ENCODE measurements at regions not wholly inside any gene's neighbourhood (a gene's known extent, or its start where the extent isn't known, plus 50 kb on each side); places are given as distances from the start of the nearest gene placed in this dataset.

DNA sequence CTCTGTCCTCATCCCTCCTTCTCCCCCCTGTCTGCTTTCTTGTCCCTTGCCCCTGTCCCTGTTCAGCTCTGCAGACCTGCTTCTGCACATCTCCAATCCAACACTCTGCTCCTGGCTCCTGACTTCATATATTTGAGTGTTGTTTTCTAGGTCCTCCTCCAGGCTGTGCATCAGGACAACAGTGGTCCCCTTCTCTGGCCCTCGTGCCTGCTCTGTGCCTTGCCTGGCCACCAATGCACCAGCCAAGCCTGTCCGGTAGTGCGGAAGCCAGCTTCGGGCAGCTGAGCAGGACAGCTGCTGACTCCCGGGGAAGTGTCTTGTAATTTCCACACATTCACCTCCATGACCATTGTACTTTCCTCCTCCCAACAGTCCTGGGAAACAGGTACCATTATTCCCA lies 203.4 kb upstream of the RAB4A start:
- H3K27ac ChIP-seq, result no peak overlapping the region
- no peak overlapping the region for H3K4me3 ChIP-seq (ENCODE audit: low read depth, low read length)
- TF ChIP-seq, protein P1, sequence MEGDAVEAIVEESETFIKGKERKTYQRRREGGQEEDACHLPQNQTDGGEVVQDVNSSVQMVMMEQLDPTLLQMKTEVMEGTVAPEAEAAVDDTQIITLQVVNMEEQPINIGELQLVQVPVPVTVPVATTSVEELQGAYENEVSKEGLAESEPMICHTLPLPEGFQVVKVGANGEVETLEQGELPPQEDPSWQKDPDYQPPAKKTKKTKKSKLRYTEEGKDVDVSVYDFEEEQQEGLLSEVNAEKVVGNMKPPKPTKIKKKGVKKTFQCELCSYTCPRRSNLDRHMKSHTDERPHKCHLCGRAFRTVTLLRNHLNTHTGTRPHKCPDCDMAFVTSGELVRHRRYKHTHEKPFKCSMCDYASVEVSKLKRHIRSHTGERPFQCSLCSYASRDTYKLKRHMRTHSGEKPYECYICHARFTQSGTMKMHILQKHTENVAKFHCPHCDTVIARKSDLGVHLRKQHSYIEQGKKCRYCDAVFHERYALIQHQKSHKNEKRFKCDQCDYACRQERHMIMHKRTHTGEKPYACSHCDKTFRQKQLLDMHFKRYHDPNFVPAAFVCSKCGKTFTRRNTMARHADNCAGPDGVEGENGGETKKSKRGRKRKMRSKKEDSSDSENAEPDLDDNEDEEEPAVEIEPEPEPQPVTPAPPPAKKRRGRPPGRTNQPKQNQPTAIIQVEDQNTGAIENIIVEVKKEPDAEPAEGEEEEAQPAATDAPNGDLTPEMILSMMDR (IDR thresholded peaks at IDR 0.05; ENCODE audit: low read depth, low read length), result no peak
- no peaks in the 10 kb centered on the region for H3K27me3 ChIP-seq (ENCODE audit: insufficient read depth, low read depth, severe bottlenecking)
- H3K36me3 ChIP-seq, result no peaks in the 10 kb centered on the region
- H3K9me3 ChIP-seq (ENCODE audit: severe bottlenecking), result no peaks in the 10 kb centered on the region
- no peak for DNase-seq

DNA sequence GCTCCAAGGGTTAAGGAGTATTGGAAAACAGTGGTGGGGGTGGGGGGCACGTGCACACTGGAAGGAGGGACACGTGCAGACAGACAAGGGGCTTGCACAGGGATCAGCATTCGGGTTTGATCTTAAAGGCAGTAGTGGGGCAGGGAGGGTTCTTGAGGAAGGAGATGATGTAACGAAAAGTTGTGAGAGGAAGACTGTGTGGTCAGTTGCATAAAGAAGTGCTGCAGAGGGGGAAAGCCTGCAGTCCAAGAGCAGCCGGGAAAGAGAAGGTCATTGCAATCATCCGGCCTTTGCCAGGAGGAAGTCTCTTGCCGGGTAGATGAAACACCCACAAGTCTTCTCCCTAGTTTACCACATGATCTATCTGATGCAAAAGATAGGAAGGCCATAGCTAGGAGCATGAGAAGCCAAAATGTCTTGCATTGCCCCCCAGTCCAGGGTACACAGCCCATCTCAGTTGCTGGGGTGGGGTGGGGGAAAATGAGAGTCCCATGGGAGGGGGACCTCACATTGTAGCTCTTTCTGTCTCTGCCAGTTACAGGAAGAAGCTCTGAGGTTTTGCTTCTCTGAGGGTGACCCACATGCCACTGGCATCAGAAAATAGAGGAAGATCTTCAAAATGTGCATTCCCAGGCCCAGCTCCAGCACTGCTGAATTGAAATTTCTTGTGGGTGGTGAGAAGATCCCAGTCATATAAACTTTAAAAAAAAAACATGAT lies 202.5 kb upstream of the RAB4A start:
- Histone ChIP-seq H3K9me3 (ENCODE audit: severe bottlenecking) (no peaks in the 10 kb centered on the region), H3K27me3 (ENCODE audit: insufficient read depth, low read depth, severe bottlenecking) (no peaks in the 10 kb centered on the region), H3K4me3 (ENCODE audit: low read depth, low read length) (no peak overlapping the region), H3K27ac (no peak overlapping the region), H3K36me3 (no peaks in the 10 kb centered on the region)
- no peak for DNase-seq
- TF ChIP-seq, protein P1 (IDR thresholded peaks at IDR 0.05; ENCODE audit: low read depth, low read length), result no peak

DNA sequence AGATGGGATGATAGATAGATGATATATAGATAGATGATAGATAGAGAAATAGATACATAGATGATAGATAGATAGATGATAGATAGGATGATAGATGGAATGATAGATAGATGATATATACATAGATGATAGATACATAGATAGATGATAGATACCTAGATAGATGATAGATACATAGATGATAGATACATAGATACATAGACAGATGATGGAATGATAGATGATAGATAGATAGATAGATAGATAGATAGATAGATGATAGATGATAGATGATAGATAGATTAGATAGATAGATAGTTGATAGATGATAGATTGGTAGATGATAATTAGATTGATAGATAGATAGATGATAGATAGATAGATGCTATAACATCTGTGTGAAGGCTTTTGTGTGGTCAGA lies 201.7 kb upstream of the RAB4A start:
- DNase-seq, result no peak
- TF ChIP-seq, protein P1 (IDR thresholded peaks at IDR 0.05; ENCODE audit: low read depth, low read length), result no peak
- no peaks in the 10 kb centered on the region for H3K36me3 ChIP-seq
- no peak overlapping the region for H3K4me3 ChIP-seq (ENCODE audit: low read depth, low read length)
- no peaks in the 10 kb centered on the region for H3K9me3 ChIP-seq (ENCODE audit: severe bottlenecking)
- no peak overlapping the region for H3K27ac ChIP-seq
- H3K27me3 ChIP-seq (ENCODE audit: insufficient read depth, low read depth, severe bottlenecking), result no peaks in the 10 kb centered on the region

DNA sequence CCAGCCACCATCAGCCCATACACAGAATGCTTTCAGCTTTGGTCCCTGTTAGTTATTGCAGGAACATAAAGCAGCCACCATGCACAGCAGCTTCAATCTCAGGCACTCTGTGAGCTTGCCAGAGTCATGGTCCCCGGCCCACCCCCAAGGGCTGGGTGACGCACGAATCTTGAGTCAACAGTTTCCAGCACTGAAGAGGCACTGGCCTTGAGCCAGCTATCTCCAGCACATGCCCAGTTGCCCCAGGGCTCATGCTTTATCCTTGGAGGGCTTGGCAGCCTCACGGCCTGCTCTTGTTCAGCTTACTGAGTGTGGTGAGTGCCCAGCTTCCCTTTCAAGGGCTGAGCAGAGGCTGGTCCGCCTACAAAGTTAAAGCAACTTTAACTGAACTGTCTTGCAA lies 200.7 kb upstream of the RAB4A start:
- TF ChIP-seq, protein P1 (IDR thresholded peaks at IDR 0.05; ENCODE audit: low read depth, low read length), result no peak
- no peak overlapping the region for H3K27ac ChIP-seq
- H3K36me3 ChIP-seq, result no peaks in the 10 kb centered on the region
- H3K4me3 ChIP-seq (ENCODE audit: low read depth, low read length), result no peak overlapping the region
- H3K27me3 ChIP-seq (ENCODE audit: insufficient read depth, low read depth, severe bottlenecking), result no peaks in the 10 kb centered on the region
- no peaks in the 10 kb centered on the region for H3K9me3 ChIP-seq (ENCODE audit: severe bottlenecking)
- no peak for DNase-seq

DNA sequence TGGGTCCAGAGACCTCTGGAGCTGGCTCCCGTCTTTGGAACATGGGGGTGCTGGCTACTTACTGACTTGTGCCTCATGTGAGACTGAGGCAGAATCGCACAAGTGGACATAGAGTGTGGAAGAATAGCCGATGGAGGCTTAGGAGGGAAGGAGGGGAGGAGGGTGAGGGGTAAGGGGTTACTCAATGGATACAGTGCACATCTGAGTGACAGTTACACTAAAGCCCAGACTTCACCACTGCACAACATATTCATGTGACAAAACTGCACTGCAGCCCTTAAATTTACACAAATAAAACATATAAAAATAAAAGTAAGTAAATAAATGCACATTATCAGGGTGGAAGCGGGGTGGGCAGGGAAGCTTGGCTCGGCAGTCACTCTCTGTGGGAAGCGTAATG lies 197.7 kb upstream of the RAB4A start:
- TF ChIP-seq, protein P1 (IDR thresholded peaks at IDR 0.05; ENCODE audit: low read depth, low read length), result no peak

DNA sequence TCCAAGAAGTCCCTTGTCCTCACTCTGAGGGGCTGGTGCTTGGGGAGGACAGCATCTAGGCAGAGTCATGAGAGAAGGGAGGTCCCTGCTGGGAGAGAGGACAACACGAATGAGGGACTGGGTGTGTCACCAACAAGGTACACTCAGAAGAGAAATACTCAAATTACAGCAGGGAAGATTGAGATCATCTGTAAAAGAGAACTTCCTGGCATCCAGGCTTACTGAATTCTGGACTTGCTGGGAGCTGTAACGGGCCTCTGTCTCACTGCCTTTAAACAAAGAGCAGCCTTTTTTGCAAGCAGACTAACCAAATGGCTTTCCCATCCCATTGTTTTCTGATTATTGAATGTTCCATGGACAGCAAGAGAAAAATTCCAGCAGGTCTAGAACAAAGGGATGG lies 195.7 kb upstream of the RAB4A start:
- DNase-seq, result no peak
- no peak overlapping the region for H3K4me3 ChIP-seq (ENCODE audit: low read depth, low read length)
- no peaks in the 10 kb centered on the region for H3K36me3 ChIP-seq
- H3K9me3 ChIP-seq (ENCODE audit: severe bottlenecking), result no peaks in the 10 kb centered on the region
- H3K27me3 ChIP-seq (ENCODE audit: insufficient read depth, low read depth, severe bottlenecking), result no peaks in the 10 kb centered on the region
- no peak overlapping the region for H3K27ac ChIP-seq
- TF ChIP-seq, protein P1 (IDR thresholded peaks at IDR 0.05; ENCODE audit: low read depth, low read length), result no peak

More for the DNA sequence above, 197.7 kb upstream of the RAB4A start:
- Histone ChIP-seq H3K9me3 (ENCODE audit: severe bottlenecking) (no peaks in the 10 kb centered on the region), H3K27ac (no peak overlapping the region), H3K27me3 (ENCODE audit: insufficient read depth, low read depth, severe bottlenecking) (no peaks in the 10 kb centered on the region), H3K36me3 (no peaks in the 10 kb centered on the region), H3K4me3 (ENCODE audit: low read depth, low read length) (no peak overlapping the region)
- no peak for DNase-seq
